OCI-LY3 (cell line): ENCODE measurements at regions not wholly inside any gene's neighbourhood (a gene's known extent, or its start where the extent isn't known, plus 50 kb on each side); places are given as distances from the start of the nearest gene placed in this dataset.
"Not testable (repeated sequence)": the region's sequence is repeated elsewhere in the genome, so short reads cannot be mapped to it uniquely, and the experiment has no call there.

Source experiments
- H2AFZ ChIP-seq: fragments of 200-600, 300-600 bp; shearing (Covaris generic); 2 replicates; pipeline ENCODE4 v1.6.0; 2014; ENCODE audit warnings: antibody characterized with exemption, low read depth, low read length
- H3K27ac ChIP-seq: fragments of 200-600, 300-600 bp; sonication (generic); 2 replicates; pipeline ENCODE4 v1.5.1; 2014; ENCODE audit warnings: mild to moderate bottlenecking, low read length, moderate library complexity, mixed read lengths
- H3K27me3 ChIP-seq: fragments of 200-600, 300-600 bp; sonication (generic); 2 replicates; pipeline ENCODE4 v1.6.1; 2014; ENCODE audit warnings: low read depth, low read length, mixed read lengths
- H3K36me3 ChIP-seq: fragments of 200-600, 300-600 bp; sonication (generic); replicated peaks from 2 replicates; pipeline ENCODE3; 2014; ENCODE audit warnings: low read depth, low read length, mixed read lengths
- H3K4me1 ChIP-seq: fragments of 300-600, 200-600 bp; sonication (generic); 2 replicates; pipeline ENCODE4 v1.6.1; 2014; ENCODE audit warnings: low read length, mixed read lengths
- H3K4me2 ChIP-seq: fragments of 200-600, 300-600 bp; sonication (generic); 2 replicates; pipeline ENCODE4 v1.6.1; 2014; ENCODE audit warnings: low read length, mixed read lengths
- H3K4me3 ChIP-seq: fragments of 300-600, 200-600 bp; sonication (generic); 2 replicates; pipeline ENCODE4 v1.5.1; 2014; ENCODE audit warnings: antibody characterized with exemption, mild to moderate bottlenecking, low read length, moderate library complexity
- H3K79me2 ChIP-seq: fragments of 300-600, 200-600 bp; shearing (Covaris generic); 2 replicates; pipeline ENCODE4 v1.6.1; 2014; ENCODE audit warnings: mild to moderate bottlenecking, low read length, mixed read lengths
- H3K9ac ChIP-seq: fragments of 300-600, 200-600 bp; shearing (Covaris generic); 2 replicates; pipeline ENCODE4 v1.6.0; 2014; ENCODE audit warnings: mild to moderate bottlenecking, low read length, moderate library complexity
- H3K9me3 ChIP-seq: fragments of 200-600, 300-600 bp; shearing (Covaris generic); 2 replicates; pipeline ENCODE4 v1.6.1; 2014; ENCODE audit warnings: low read length, mixed read lengths; ENCODE audit not compliant: insufficient read depth
- H4K20me1 ChIP-seq: fragments of 200-600, 300-600 bp; sonication (generic); 2 replicates; pipeline ENCODE4 v1.6.1; 2016; ENCODE audit warnings: low read length, mixed read lengths; ENCODE audit not compliant: insufficient read depth
- EZH2phosphoT487 ChIP-seq: fragments of 200-600 bp; shearing (Covaris generic); IDR thresholded peaks from 2 replicates; pipeline ENCODE4 v1.6.1; 2018; ENCODE audit warnings: antibody characterized with exemption, mixed run types, low read depth
- TF ChIP-seq, protein P1 (sequence below): fragments of 200-600, 300-600 bp; sonication (generic); IDR thresholded peaks from 2 replicates; pipeline ENCODE4 v1.5.1; 2014; ENCODE audit warnings: antibody characterized with exemption, low read length, low read depth

- no peak for TF ChIP-seq EZH2phosphoT487
- TF ChIP-seq, protein P1, sequence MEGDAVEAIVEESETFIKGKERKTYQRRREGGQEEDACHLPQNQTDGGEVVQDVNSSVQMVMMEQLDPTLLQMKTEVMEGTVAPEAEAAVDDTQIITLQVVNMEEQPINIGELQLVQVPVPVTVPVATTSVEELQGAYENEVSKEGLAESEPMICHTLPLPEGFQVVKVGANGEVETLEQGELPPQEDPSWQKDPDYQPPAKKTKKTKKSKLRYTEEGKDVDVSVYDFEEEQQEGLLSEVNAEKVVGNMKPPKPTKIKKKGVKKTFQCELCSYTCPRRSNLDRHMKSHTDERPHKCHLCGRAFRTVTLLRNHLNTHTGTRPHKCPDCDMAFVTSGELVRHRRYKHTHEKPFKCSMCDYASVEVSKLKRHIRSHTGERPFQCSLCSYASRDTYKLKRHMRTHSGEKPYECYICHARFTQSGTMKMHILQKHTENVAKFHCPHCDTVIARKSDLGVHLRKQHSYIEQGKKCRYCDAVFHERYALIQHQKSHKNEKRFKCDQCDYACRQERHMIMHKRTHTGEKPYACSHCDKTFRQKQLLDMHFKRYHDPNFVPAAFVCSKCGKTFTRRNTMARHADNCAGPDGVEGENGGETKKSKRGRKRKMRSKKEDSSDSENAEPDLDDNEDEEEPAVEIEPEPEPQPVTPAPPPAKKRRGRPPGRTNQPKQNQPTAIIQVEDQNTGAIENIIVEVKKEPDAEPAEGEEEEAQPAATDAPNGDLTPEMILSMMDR = no peak
- Histone ChIP-seq H4K20me1 (no peaks in the 10 kb centered on the region), H3K9me3 (no peaks in the 10 kb centered on the region; the same call in 1 of the 2 replicates), H3K27me3 (no peaks in the 10 kb centered on the region), H3K9ac (no peak overlapping the region), H3K79me2 (no peaks in the 10 kb centered on the region), H3K36me3 (no peaks in the 10 kb centered on the region), H2AFZ (peak overlapping the region; percentile 55; the same call in 1 of the 2 replicates), H3K27ac (no peak overlapping the region), H3K4me3 (no peak overlapping the region), H3K4me1 (no peaks in the 10 kb centered on the region), H3K4me2 (no peak overlapping the region)
Measured at GRCh38 chr4:170682558-170683294, 593.0 kb upstream of the AADAT start.

DNA sequence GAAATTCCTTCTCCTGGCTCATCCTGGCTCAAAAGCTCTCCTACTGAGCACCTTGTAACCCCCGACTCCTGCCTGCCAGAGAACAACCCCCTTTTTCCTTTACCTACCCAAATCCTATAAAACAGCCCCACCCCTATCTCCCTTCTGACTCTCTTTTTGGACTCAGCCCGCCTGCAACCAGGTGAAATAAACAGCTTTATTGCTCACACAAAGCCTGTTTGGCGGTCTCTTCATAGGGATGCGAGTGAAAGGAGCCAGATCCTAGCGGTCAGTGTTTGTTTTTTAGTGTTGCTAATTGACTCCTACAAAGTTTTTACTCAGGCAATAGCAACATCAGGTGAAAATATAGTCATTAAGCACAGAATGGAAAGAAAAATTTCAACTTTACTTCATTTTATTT, 592.3 kb upstream of the AADAT start:
- H3K9me3 ChIP-seq, H3K27me3 ChIP-seq, H3K9ac ChIP-seq, H3K4me1 ChIP-seq, H3K79me2 ChIP-seq, H3K36me3 ChIP-seq, H3K4me3 ChIP-seq, H2AFZ ChIP-seq, H3K27ac ChIP-seq, H3K4me2 ChIP-seq, H4K20me1 ChIP-seq: not testable (repeated sequence)

GRCh38 chr4:170675568-170676262, 586.0 kb upstream of the AADAT start:
- Histone ChIP-seq H3K79me2 (no peaks in the 10 kb centered on the region), H4K20me1 (no peaks in the 10 kb centered on the region), H3K9ac (peak overlapping the region; percentile 33; the same call in 1 of the 2 replicates), H3K27ac (peak overlapping the region; percentile 82), H3K4me2 (peak overlapping the region; percentile 49), H3K27me3 (no peaks in the 10 kb centered on the region), H3K4me3 (peak overlapping the region; percentile 3; the same call in 1 of the 2 replicates), H3K36me3 (peaks cover 18% of the 10 kb centered on the region), H3K4me1 (peaks cover 42% of the 10 kb centered on the region), H2AFZ (peak overlapping the region; percentile 37; the same call in 1 of the 2 replicates), H3K9me3 (peaks cover 13% of the 10 kb centered on the region; the same call in 1 of the 2 replicates)
- TF ChIP-seq, protein P1 = no peak
- TF ChIP-seq EZH2phosphoT487 = no peak

GRCh38 chr4:170674176-170674575, 584.4 kb upstream of the AADAT start:
- peaks cover 13% of the 10 kb centered on the region; the same call in 1 of the 2 replicates for H3K9me3 ChIP-seq
- no peak overlapping the region for H3K9ac ChIP-seq
- no peaks in the 10 kb centered on the region for H3K27me3 ChIP-seq
- no peaks in the 10 kb centered on the region for H3K79me2 ChIP-seq
- H4K20me1 ChIP-seq = no peaks in the 10 kb centered on the region
- H3K36me3 ChIP-seq = peaks cover 18% of the 10 kb centered on the region
- peak overlapping the region; percentile 37; the same call in 1 of the 2 replicates for H2AFZ ChIP-seq
- peaks cover 43% of the 10 kb centered on the region for H3K4me1 ChIP-seq
- TF ChIP-seq, protein P1 = no peak
- TF ChIP-seq EZH2phosphoT487 = no peak
- H3K4me3 ChIP-seq = no peak overlapping the region
- peak overlapping the region; percentile 82; the same call in 1 of the 2 replicates for H3K27ac ChIP-seq
- no peak overlapping the region for H3K4me2 ChIP-seq
